ENCODE measurements at regions not wholly inside any gene's neighbourhood (a gene's known extent, or its start where the extent isn't known, plus 50 kb on each side); places are given as distances from the start of the nearest gene placed in this dataset.

DNA sequence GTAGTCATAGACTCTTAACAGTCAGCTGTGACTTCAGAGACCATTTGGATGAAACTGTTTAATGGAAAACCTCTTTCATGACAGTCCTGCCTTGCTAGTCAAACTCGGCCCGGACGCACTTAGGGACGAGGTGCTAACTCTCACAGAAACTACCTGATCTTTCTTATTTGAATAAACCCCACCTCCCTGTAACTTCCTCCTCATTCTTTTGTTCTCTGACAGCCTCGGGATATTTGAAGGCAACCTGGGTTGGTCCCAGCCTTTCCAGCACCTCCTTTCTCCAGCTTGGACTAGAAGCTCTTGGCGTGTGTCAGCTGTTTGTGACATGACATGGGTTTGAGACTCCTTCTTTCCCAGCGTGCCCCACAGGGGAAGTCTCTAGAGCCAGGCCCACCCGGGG, 175.3 kb upstream of the EXOC2 start:
- no peak for TF ChIP-seq CTCF (IDR thresholded peaks at IDR 0.05)
- TF ChIP-seq NRF1 (IDR thresholded peaks at IDR 0.05; ENCODE audit: low read depth, low read length): no peak
- no peak for TF ChIP-seq JUND (IDR thresholded peaks at IDR 0.05)
- TF ChIP-seq CHD2 (IDR thresholded peaks at IDR 0.05; ENCODE audit: low read length, partially characterized antibody): no peak
- no peak for TF ChIP-seq TEAD4 (IDR thresholded peaks at IDR 0.05; ENCODE audit: borderline replicate concordance, insufficient read depth)
- no peak for TF ChIP-seq USF2 (IDR thresholded peaks at IDR 0.05; ENCODE audit: borderline replicate concordance, low read depth, low read length)
- no peak for TF ChIP-seq RFX5 (IDR thresholded peaks at IDR 0.05; ENCODE audit: low read length)
- TF ChIP-seq SIN3A (IDR thresholded peaks at IDR 0.05; ENCODE audit: borderline replicate concordance, low read depth, low read length): no peak
- no peak for TF ChIP-seq RCOR1 (IDR thresholded peaks at IDR 0.05; ENCODE audit: low read length)
- no peak for TF ChIP-seq POLR2AphosphoS5 (IDR thresholded peaks at IDR 0.05; ENCODE audit: low read depth, low read length)
- TF ChIP-seq EP300 (IDR thresholded peaks at IDR 0.05; ENCODE audit: borderline replicate concordance in 1 of 2, low read depth in 1 of 2, low read length in 1 of 2): no peak

Data from SK-N-SH (cell line).